ENCODE measurements at regions not wholly inside any gene's neighbourhood (a gene's known extent, or its start where the extent isn't known, plus 50 kb on each side); places are given as distances from the start of the nearest gene placed in this dataset.

DNA sequence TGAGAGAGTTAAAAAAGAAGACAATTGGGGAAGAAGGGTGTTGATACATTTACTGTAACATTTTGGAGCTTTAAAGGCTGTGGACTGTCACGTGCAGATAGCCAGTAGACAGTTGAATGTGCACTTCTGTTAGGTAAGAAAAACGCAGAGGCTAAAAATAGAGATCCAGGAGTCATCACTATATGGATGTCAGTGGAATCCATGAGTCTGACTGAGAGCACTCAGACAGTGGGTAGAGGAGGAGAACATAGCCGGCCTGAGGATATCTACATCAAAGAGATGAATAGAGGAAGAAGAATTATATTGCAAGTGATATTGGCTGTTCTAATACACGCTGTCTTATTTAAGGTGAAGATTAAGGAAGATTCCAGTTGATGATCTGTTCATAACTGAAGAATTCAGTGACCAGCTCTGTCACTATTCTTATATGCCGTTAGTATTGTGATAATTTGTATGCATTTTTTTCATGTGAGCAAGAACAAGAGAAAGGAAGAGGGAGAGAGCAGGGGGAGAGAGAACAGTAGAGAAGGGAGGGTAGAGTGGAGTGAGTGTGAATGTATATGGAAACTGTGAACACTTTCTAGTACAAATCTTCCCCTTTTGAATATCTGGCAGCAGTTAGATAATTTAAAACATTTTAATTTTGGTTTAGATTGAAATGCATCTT is 344.8 kb downstream of the CHRM3 start:
- ATAC-seq (replicated peaks; ENCODE audit: extremely low read depth, poor library complexity, severe bottlenecking) = no peak
- H3K4me1 Mint-ChIP-seq = no peaks in the 10 kb centered on the region
- H3K4me3 Mint-ChIP-seq = no peak overlapping the region
- no peaks in the 10 kb centered on the region for H3K36me3 Mint-ChIP-seq (ENCODE audit: insufficient read depth)
- no peak overlapping the region for H3K27ac Mint-ChIP-seq (ENCODE audit: low read depth)
- no peaks in the 10 kb centered on the region for H3K9me3 Mint-ChIP-seq
- no peaks in the 10 kb centered on the region for H3K27me3 Mint-ChIP-seq
- no peak for DNase-seq (ENCODE audit: low spot score in 2 of 2)

DNA sequence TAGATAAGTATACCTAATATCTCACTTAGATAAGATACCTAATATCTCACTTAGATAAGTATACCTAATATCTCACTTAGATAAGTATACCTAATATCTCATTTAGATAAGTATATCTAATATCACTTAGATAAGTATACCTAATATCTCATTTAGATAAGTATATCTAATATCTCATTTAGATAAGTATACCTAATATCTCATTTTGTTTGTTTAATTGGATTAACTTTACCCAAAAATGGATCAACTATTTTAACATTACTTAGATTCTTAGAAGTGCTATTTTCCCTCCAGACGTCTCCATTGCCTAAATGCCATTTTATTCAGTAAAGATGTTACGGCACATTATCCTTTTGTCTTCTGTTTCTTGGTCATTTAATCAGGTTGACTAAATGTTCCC is 346.4 kb downstream of the CHRM3 start:
- Mint-ChIP-seq H3K4me1 (no peaks in the 10 kb centered on the region), H3K27me3 (no peaks in the 10 kb centered on the region), H3K36me3 (ENCODE audit: insufficient read depth) (no peaks in the 10 kb centered on the region), H3K27ac (ENCODE audit: low read depth) (no peak overlapping the region), H3K9me3 (no peaks in the 10 kb centered on the region), H3K4me3 (no peak overlapping the region)
- DNase-seq (ENCODE audit: low spot score in 2 of 2) (no peak), ATAC-seq (replicated peaks; ENCODE audit: extremely low read depth, poor library complexity, severe bottlenecking) (no peak)

DNA sequence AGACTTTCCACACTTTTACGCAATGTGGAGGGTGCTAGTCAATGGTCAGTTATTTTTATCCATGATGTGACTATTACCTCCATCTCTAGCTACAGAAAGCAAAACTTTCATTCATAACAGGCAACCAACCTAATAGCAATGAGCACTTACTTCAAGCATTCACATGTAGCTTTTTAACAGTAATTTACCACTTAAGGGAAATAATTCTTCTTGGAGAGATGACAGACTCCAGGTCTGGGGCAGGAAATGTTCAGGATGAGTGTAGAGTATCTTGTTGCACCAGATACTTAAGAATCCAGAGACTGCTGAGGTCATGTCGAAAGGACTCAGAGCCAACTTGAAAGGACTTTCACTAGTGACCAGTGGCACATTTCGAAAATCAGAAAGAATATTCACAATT is 347.6 kb downstream of the CHRM3 start:
- H3K4me3 Mint-ChIP-seq = no peak overlapping the region
- ATAC-seq (replicated peaks; ENCODE audit: extremely low read depth, poor library complexity, severe bottlenecking) (no peak), DNase-seq (ENCODE audit: low spot score in 2 of 2) (no peak)
- no peaks in the 10 kb centered on the region for H3K36me3 Mint-ChIP-seq (ENCODE audit: insufficient read depth)
- H3K27ac Mint-ChIP-seq (ENCODE audit: low read depth) = no peak overlapping the region
- H3K4me1 Mint-ChIP-seq = no peaks in the 10 kb centered on the region
- H3K27me3 Mint-ChIP-seq = no peaks in the 10 kb centered on the region
- H3K9me3 Mint-ChIP-seq = no peaks in the 10 kb centered on the region

DNA sequence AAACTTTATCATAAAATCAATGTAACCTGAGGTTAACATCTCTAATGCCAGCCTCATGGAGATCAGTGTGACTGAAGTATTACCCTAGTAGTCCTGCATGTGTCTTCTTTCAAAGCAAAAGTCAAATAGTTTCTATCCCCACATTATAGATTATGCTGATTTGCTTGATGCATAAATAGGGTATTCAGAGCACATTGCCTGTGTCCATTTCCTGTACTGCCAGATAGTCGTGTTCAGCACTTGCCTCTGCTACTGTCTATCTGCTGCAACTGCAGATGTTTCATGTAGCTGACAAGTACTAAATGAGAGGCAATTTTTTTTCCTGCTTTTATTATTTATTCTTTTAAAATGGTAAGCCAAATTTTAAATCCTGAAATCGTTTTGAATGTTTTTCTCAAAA is 348.7 kb downstream of the CHRM3 start:
- Mint-ChIP-seq H3K27me3 (no peaks in the 10 kb centered on the region), H3K27ac (ENCODE audit: low read depth) (no peak overlapping the region), H3K9me3 (no peaks in the 10 kb centered on the region), H3K4me3 (no peak overlapping the region), H3K36me3 (ENCODE audit: insufficient read depth) (no peaks in the 10 kb centered on the region), H3K4me1 (peaks cover 5% of the 10 kb centered on the region)
- DNase-seq (ENCODE audit: low spot score in 2 of 2) = no peak
- ATAC-seq (replicated peaks; ENCODE audit: extremely low read depth, poor library complexity, severe bottlenecking) = no peak

DNA sequence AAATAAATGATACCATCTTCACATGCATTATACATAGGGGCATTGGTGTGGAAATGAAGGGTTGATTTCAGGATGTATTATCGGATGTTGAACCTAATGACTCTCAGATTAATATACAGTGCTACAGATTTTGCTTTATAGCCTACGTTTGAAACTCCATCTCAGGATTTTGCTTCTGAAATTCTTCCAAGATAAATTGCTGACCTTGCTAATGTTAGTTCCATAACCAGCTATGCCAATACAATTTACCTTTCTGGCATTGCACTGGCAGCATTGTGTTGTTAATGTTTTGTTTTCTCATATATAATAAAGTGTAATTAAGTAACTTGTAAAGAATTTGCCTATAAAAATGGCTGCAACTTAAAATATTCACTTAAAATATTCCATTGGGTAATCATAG is 350.1 kb downstream of the CHRM3 start:
- Mint-ChIP-seq H3K4me1 (peaks cover 5% of the 10 kb centered on the region), H3K36me3 (ENCODE audit: insufficient read depth) (no peaks in the 10 kb centered on the region), H3K27ac (ENCODE audit: low read depth) (no peak overlapping the region), H3K9me3 (no peaks in the 10 kb centered on the region), H3K4me3 (no peak overlapping the region), H3K27me3 (no peaks in the 10 kb centered on the region)
- no peak for DNase-seq (ENCODE audit: low spot score in 2 of 2)
- ATAC-seq (replicated peaks; ENCODE audit: extremely low read depth, poor library complexity, severe bottlenecking) = no peak

DNA sequence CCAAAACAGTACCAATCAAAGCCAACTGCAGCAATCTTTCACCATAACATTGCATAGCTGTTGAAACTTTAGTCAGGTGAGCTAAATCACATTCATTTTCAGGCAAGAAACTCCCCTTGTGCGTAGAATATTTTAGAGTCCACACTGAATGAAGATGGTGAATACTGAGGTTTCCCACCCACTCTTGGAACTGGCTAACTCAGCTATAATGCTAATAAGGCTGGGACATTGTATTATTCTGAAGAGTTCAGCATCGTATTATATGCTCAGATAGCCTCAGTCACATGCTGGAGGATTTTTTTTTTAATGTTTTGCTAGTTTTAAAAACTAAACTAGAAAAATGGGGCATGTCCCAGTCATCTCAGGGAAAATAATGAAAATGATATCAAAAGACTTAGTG is 352.3 kb upstream of the FMN2 start:
- Mint-ChIP-seq H3K4me1 (peaks cover 5% of the 10 kb centered on the region), H3K4me3 (no peak overlapping the region), H3K27ac (ENCODE audit: low read depth) (no peak overlapping the region), H3K36me3 (ENCODE audit: insufficient read depth) (no peaks in the 10 kb centered on the region), H3K9me3 (no peaks in the 10 kb centered on the region), H3K27me3 (no peaks in the 10 kb centered on the region)
- ATAC-seq (replicated peaks; ENCODE audit: extremely low read depth, poor library complexity, severe bottlenecking) (no peak), DNase-seq (ENCODE audit: low spot score in 2 of 2) (no peak)

DNA sequence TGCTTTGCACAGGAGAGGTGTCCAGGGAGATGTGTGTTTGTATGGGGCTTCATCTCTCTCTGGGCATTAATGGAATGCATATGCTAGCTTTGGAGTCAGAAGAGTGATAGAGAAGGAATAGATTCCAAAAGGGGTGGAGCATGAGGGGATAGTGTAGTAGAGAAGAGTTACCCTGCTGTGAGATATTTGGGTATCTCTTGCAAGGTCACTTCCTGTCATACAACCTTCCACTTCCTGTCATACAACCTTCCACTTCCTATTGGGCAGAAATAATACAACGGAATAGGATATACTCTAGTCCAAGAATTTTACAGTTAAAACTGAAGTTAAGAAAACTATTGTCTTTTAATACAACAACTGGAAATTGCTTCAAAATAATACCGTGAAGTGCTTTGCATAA is 351.8 kb upstream of the FMN2 start:
- H3K36me3 Mint-ChIP-seq (ENCODE audit: insufficient read depth) = no peaks in the 10 kb centered on the region
- no peak for ATAC-seq (replicated peaks; ENCODE audit: extremely low read depth, poor library complexity, severe bottlenecking)
- no peak overlapping the region for H3K4me3 Mint-ChIP-seq
- H3K27ac Mint-ChIP-seq (ENCODE audit: low read depth) = no peak overlapping the region
- no peaks in the 10 kb centered on the region for H3K9me3 Mint-ChIP-seq
- no peak for DNase-seq (ENCODE audit: low spot score in 2 of 2)
- no peaks in the 10 kb centered on the region for H3K27me3 Mint-ChIP-seq
- peaks cover 5% of the 10 kb centered on the region for H3K4me1 Mint-ChIP-seq

DNA sequence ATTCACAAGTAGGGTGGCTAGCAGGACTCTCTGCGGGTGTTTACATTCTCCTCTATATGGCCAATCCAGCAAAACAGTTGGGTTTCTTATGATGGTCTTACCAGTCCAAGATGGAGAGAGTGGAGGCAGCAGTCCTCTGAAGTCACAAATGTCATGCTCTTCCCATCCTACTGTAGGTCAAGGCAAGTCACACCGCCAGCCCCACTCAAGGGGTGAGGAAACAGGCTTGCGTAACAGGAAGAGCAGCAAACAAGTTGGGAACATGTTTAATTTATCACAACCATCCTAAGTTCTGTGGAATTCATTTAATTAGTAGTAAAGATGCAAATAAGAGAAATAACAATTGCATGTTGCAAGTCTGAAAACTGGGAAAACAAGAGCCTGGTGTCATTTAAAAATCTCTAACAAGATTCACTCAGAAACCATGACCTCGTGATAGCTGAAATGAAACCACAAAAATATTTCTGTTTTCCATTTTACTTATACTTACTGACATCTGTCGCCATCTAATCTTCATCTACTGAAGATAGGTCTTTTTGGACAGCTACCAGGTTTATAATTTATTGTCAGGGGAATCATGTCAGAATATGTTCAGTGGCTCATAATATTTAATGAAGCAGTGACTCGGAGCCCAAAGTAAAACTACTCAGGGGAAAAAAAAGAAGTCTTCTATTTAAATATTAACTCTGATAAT is 349.1 kb upstream of the FMN2 start:
- Mint-ChIP-seq H3K4me1 (peaks cover 5% of the 10 kb centered on the region), H3K9me3 (no peaks in the 10 kb centered on the region), H3K4me3 (no peak overlapping the region), H3K27ac (ENCODE audit: low read depth) (no peak overlapping the region), H3K36me3 (ENCODE audit: insufficient read depth) (no peaks in the 10 kb centered on the region), H3K27me3 (no peaks in the 10 kb centered on the region)
- DNase-seq (ENCODE audit: low spot score in 2 of 2) (no peak), ATAC-seq (replicated peaks; ENCODE audit: extremely low read depth, poor library complexity, severe bottlenecking) (no peak)

DNA sequence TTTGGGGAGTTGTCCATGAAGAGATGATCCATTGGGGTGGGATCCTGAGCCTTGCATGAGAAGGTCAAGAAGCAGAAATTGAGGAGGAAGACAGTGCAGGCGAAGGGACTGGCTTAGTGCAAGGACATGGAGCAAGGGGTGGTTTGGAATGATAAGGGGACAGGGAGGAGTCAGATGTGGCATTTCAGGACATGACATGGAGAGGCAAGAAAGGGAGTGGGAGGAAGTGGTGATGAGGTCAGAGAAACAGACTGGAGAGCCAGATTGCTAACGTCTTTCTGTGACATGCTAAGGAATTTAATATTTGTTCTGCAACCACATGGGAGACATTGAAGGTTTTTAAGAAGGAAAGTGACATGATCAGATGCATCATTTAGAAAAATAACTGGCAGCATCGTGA is 346.8 kb upstream of the FMN2 start:
- Mint-ChIP-seq H3K27me3 (no peaks in the 10 kb centered on the region), H3K27ac (ENCODE audit: low read depth) (no peak overlapping the region), H3K4me3 (no peak overlapping the region), H3K36me3 (ENCODE audit: insufficient read depth) (no peaks in the 10 kb centered on the region), H3K4me1 (peaks cover 2% of the 10 kb centered on the region), H3K9me3 (no peaks in the 10 kb centered on the region)
- ATAC-seq (replicated peaks; ENCODE audit: extremely low read depth, poor library complexity, severe bottlenecking) (no peak), DNase-seq (ENCODE audit: low spot score in 2 of 2) (no peak)

DNA sequence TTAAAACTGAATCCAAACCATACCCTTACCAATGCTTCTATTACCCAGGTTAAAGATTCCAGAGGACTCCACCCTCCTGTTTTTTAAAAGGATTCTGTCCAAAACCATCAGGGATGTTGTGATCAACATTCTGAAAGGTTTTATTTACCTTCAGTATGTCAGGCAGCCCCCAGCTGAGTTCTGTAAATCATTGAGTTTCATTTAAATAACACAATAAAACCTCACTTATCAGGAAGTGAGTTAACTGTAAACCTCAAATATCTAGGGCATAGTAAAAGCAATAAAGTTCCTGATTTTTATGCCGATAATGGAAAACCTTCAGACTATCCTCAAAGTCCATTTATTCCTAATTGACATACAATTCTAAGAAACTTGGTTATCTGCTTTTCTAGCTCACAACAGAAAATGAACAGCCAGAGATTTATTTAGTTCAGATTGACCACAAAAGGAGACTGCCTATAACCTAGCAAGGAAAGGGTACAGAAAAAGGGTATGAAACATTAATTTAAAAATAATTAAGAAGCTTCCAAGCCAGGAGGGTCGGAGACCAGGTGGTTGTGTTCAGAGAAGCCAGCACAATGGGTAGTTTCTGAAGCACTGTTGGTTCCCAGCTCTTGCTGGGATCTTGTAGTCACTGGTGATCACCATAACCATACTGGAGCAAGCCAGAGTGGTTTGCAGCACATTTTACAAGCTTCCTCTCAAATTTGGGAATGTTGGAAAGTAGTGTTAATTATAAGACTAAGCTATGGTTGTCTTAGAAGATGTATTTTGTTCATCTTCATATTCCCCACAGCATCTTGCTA is 336.4 kb upstream of the FMN2 start:
- Mint-ChIP-seq H3K36me3 (ENCODE audit: insufficient read depth) (no peaks in the 10 kb centered on the region), H3K27ac (ENCODE audit: low read depth) (no peak overlapping the region), H3K4me1 (no peaks in the 10 kb centered on the region), H3K27me3 (no peaks in the 10 kb centered on the region), H3K4me3 (no peak overlapping the region), H3K9me3 (peaks cover 6% of the 10 kb centered on the region)
- DNase-seq (ENCODE audit: low spot score in 2 of 2) (no peak), ATAC-seq (replicated peaks; ENCODE audit: extremely low read depth, poor library complexity, severe bottlenecking) (no peak)

DNA sequence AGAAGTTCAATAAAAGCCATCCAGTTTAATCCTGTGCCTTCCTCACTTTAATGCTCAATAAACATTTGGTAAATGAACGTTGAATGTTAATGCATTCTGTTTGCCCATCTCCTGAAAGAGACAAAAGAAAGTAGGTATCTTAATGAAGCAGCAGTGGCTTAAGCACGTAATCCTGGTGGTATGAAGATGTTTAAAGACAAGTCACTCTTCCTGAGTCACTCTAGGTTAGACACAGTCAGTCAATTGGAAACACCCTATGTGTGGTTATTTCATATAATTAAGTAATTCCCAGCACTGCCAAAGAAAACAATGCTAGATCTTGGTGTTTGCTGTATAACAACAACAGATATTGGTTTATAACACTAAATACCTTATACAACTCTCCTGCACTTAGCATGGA is 334.0 kb upstream of the FMN2 start:
- DNase-seq (ENCODE audit: low spot score in 2 of 2) (no peak), ATAC-seq (replicated peaks; ENCODE audit: extremely low read depth, poor library complexity, severe bottlenecking) (no peak)
- H3K36me3 Mint-ChIP-seq (ENCODE audit: insufficient read depth) = no peaks in the 10 kb centered on the region
- no peaks in the 10 kb centered on the region for H3K27me3 Mint-ChIP-seq
- no peak overlapping the region for H3K27ac Mint-ChIP-seq (ENCODE audit: low read depth)
- H3K4me1 Mint-ChIP-seq = no peaks in the 10 kb centered on the region
- no peak overlapping the region for H3K4me3 Mint-ChIP-seq
- H3K9me3 Mint-ChIP-seq = peaks cover 6% of the 10 kb centered on the region

DNA sequence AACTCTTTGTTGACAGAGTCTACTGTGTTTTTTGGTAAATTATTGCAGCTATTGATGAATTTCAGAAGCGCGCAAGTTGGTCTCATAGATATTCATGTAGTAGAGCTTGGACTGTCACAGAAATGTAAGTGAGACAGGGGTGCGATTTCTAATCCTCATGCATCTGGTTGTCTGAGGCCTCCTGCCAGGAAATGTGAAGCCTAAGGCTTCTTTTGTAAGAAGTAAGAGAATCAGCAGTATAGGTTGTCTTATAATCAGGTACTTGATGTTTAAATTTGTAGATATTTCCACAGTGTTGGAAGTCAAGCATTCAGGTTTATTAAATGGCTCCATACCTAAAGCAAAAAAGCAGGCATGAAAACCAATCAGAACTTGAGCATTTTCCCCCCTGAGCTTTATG is 332.9 kb upstream of the FMN2 start:
- Mint-ChIP-seq H3K9me3 (no peaks in the 10 kb centered on the region), H3K27ac (ENCODE audit: low read depth) (no peak overlapping the region), H3K27me3 (no peaks in the 10 kb centered on the region), H3K4me3 (no peak overlapping the region), H3K36me3 (ENCODE audit: insufficient read depth) (no peaks in the 10 kb centered on the region), H3K4me1 (no peaks in the 10 kb centered on the region)
- no peak for ATAC-seq (replicated peaks; ENCODE audit: extremely low read depth, poor library complexity, severe bottlenecking)
- no peak for DNase-seq (ENCODE audit: low spot score in 2 of 2)

DNA sequence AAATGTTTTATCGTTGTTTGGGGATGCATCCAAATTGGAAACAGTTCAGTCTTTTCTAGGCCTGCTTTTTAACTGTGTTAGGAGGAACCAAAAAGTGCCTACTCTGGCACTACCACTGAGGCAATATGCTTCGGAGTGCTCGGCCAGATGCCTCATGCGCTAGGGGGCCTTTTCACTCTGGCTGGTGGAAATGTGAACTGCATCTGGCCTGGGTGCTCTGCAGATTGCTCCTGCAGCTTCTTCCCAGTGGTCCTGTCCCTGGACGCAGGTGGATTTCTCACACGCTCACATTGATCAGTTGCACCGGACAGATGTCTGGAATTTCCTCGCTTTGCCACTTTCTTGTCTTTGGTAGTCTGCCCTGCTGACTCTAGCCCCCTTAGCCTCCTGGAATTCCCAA is 330.2 kb upstream of the FMN2 start:
- DNase-seq (ENCODE audit: low spot score in 2 of 2) = no peak
- Mint-ChIP-seq H3K27ac (ENCODE audit: low read depth) (no peak overlapping the region), H3K36me3 (ENCODE audit: insufficient read depth) (no peaks in the 10 kb centered on the region), H3K9me3 (no peaks in the 10 kb centered on the region), H3K4me3 (no peak overlapping the region), H3K27me3 (no peaks in the 10 kb centered on the region), H3K4me1 (no peaks in the 10 kb centered on the region)
- ATAC-seq (replicated peaks; ENCODE audit: extremely low read depth, poor library complexity, severe bottlenecking) = no peak
